Posterior vena cava (tissue), 2 donors: ENCODE measurements at regions not wholly inside any gene's neighbourhood (a gene's known extent, or its start where the extent isn't known, plus 50 kb on each side); places are given as distances from the start of the nearest gene placed in this dataset.

Experiments used
- DNase-seq: peaks from one replicate; pipeline ENCODE4 v3.0.0-alpha.2; 2020; ENCODE audit warnings: low spot score
- intact Hi-C, 2 donors: fragments of 100-400 bp; cut with DNase I; formaldehyde crosslinking; loops; one replicate each; pipeline versions ENCODE4 v1.14.1 to v1.14.2; 2022 to 2023
- donor health status: DM: yes; HTN: yes; CAD: no.
- donor health status: DM: yes; HTN: yes; CAD: no.

DNA sequence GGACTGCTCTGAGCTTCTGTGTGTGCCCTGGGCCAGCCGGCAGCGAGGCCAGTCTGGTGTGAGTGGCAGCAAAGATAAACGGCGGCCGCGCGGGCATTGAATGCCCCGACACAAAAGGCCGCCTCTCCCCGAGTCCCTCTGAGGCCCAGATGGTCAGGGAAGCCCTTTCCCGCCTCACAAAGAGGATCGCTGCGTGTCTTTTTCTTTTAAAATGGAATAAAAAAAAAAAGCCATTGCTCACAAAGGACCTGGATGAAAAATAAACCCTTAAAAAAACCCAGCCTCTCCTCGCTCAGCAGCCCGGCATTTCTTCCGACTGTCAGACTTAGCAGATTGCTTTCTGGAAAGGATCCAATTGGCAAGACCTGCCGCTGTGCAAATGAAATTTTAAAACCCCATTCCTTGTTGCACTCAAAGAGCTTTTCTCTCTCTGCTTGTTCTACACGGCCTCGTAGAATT, 578.7 kb downstream of the BCOR start:
- intact Hi-C loops = no loop called here
- no peak for DNase-seq

DNA sequence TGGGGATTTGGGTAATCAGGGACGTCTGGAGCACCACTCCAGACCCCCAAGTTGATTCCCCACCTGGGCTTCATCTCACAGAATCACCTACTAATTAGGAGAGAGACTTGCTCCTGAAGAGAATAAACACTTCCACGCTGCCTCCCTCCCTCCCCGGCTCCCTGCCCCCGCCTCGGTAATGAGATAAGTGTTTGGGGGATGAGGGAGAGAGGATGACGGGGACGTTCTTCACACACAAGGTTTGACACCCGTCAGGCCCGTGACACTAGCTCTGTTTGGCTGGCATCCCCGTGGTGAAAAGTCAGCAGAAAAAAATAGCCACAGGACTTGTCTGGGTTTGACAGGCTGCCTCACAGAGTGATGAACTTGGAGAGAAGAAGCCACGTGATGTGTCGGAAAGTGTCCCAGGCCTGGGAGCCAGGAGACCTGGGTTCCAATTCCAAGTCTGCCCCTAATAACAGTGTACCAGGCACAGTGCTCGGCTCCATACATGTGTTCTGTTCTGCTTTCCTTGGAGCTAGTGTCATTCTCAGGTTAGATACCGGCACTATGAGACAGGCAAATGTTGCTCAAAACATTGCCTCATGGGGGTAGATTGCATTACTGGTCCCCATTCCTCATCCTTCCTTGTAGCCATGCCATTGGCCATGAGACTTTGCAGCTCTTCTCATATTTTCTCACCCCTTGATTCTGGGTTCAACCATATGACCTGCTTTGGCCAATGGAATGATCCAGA, 578.0 kb downstream of the BCOR start:
- no peak for DNase-seq
- intact Hi-C loops = no loop called here

DNA sequence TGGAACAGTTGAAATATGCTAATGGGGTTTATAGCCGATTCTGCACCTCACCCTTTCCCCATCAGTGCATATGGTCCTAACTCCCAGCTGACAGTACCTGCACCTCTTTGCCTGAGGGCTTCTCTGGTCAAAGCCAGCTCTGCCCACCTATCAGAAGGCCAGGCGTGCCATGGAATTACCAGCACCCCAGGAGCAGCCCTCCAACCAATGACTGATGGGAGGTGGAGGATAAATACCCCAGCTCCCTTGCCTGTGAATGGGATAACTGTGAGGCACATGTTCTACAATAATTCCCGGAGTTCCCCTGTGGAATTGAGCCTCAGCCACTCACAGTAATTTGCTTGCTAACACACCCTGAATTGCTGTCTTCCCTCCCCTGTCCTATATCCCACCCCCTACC, 572.0 kb downstream of the BCOR start:
- intact Hi-C loops = no loop called here
- DNase-seq = no peak

DNA sequence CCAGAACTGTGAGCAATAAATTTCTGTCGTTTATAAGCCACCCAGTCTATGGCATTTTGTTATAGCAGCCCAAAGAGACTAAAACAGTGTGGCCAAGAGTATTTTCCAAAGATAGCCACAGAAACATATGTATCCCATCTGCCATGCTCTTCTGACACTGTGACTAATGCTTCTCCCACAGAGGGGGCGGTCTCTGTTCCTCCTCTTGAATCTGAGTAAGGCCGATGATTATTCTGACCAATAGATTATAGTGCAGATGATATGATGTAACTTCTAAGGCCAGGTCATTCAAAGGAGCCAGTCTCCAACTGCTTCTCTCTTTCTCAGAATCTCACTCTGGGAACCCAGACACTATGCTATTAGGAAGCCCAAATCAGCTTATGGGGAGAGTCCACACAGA, 570.7 kb downstream of the BCOR start:
- DNase-seq = no peak
- intact Hi-C loops = no loop called here

DNA sequence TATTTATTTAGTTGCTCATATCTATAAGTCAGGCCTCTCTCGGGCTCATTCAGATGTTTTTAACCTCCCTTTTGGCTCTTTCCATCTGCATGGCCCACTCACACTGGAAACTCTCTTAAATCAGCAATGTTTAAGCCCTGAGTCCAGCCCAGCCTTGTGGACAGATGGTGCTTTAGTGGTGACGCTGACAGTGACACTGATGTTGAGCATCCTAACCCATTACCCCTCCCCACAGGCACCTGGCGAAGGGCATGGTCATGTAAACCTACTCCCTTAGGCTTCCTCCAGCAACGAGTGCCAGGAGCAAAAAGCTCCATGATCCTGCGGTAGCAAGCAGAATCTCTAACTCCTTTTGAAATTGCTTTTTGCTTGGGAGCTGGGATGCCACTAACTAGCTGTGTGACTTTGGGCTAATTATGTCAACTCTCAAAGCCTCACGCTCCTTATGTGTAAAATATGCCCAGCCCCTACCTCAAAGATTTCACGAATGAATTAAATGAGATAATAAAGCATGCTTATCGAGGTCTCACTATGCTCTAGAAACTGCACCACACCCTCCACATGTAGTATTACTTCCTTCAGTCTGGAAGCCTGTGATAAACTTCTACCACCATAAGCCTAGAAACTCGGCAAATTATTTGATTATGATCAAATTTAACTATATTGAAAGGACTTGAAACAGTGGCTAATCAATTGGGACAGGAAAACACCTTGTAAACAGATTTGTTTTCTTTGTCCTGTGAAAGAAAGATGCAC, 569.4 kb downstream of the BCOR start:
- intact Hi-C loops = no loop called here
- no peak for DNase-seq

DNA sequence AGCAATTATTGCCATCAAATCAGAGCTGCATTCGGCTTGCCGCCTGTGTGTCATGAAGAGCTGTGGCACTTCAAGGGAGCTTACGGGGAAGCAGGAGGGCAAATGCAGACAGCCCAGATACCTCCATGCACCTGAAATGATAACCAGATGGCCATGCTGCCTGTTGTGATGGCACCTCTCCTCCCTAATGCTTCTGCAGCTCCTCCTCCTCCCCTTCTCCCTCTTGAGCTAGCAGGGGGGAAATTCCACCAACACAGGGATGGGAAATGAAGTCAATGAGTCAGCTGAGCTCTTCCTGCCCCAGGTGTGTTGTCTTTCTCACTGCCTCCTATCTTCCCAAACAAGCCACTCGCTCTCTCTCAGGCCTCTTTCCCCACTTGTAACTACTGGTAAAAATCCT, 565.0 kb downstream of the BCOR start:
- no peak for DNase-seq
- intact Hi-C loops = no loop called here

DNA sequence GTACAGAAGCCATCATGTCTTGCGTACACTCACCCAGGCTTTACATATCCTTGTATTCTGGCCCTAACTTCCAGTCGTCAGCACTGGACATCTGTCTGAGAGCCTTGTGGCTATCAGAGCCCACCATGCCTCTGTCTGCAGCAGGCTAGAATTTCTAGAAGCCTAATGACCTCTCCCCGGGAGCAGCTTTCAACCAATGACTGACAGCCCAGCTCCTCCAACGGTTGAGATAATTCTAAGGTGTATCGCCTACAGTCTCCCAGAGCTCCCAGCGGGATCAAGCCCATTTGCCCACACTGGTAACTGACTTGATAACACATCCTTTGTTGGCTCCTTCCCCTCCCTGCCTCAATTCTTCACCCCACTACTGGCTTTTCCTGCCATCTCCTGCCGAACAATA, 562.8 kb downstream of the BCOR start:
- intact Hi-C loops = no loop called here
- DNase-seq = no peak

DNA sequence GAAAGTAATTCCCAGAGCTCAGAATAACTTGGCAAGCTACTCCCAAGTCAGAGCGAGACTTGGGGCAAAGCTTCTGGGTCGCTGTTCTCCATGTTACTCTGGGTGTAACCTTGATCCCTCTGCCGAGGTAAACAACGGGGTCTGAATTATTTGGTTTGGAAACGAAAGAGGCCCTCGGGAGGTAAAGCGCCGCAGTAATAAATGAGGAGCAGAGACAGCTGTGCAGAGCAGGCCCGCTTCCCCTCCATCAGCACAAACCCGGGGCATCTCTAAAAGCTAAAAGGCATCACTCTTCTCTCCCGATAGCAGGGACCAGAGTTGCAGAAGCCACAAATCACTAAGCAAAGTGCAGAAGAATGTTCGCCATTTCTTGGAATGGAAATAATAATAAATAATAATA, 561.5 kb downstream of the BCOR start:
- no peak for DNase-seq
- intact Hi-C loops = no loop called here

DNA sequence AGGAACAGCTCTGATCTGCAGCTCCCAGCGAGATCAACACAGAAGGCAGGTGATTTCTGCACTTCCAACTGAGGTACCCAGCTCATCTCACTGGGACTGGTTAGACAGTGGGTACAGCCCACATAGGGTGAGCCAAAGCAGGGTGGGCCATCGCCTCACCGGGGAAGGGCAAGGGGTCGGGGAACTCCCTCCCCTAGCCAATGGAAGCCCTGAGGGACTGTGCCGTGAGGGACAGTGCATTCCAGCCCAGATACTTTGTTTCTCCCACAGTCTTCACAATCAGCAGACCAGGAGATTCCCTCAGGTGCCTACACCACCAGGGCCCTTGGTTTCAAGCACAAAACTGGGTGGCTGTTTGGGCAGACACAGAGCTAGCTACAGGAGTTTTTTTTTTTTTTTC, 555.9 kb downstream of the BCOR start:
- no peak for DNase-seq
- intact Hi-C loops = no loop called here

DNA sequence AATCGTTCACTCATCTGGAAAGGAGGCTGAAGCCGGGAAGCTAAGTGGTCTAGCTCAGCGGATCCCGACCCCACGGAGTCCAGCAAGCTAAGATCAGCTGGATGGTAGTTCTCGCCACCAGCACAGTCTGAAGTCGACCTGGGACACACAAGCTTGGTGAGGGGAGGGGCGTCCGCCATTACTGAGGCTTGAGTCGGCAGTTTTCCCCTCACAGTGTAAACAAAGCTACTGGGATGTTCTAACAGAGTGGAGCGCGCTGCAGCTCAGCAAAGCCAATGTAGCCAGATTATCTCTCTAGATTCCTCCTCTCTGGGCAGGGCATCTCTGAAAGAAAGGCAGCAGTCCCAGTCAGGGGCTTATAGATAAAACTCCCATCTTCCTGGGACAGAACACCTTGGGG, 555.4 kb downstream of the BCOR start:
- intact Hi-C loops = no loop called here
- no peak for DNase-seq

DNA sequence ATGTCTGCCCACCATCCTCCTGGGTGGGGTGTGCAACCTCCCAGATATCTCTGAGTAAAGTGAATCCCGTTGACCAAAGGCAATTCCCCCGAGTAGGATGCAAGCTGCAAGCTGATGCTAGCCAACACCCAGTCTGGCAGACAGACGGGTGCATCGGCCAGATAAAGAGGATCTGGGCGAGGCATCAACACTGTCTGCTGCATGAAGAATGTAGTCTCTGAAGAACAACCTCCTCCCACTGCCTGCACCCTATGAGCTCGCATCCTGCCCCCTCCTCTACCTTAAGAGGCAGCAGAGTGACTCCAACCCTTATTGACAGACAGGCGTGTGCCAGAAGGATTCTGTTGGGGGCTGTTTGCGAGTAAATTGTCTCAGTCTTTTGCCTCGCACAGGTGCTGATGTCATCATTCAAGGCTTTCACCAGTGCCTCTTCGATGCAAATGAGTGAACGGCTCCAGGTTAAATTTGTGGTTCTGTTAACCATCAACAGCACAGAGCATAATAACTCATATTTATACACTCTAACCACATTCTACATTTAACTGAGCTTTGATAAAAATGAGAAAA, 546.9 kb downstream of the BCOR start:
- intact Hi-C loops = no loop called here
- DNase-seq = no peak

DNA sequence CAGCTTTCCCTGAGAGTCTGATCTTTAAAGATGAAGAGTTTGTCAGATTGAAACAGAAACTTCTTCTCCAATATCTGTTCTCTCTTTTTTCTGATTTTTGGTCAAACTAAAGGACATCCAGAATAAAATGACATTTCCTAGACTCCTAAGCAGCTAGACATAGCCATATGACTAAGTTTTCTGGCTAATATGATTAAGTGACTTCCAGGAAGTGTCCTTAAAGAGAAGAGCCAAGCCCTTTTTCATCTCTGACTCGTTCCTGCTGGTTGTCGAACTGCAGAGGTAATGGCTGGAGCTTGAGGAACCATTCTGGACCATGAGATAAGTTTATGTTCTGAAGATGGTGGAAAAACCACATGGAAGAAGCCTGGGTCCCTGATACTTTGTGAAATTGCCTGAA, 546.0 kb downstream of the BCOR start:
- intact Hi-C loops = no loop called here
- DNase-seq = no peak

DNA sequence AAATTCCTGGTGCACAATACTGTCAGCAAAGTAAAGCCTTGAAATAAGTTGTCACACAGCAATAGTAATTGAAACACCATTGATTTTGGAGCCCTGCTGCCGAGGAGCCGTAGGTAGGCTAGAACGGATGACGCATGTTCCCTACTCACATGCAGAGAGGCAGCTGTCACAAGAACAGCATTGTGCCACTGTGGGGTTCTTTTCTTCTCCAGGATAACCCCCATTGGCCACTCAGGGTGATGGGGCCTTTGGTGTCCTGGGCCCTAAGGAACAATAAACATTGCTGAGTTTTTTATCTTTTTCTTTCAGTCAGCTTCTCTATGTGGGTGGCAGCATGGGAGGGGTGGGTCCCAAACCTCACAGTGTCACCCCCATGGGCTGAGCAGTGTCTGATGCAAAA, 542.3 kb downstream of the BCOR start:
- DNase-seq = no peak
- intact Hi-C loops = no loop called here

DNA sequence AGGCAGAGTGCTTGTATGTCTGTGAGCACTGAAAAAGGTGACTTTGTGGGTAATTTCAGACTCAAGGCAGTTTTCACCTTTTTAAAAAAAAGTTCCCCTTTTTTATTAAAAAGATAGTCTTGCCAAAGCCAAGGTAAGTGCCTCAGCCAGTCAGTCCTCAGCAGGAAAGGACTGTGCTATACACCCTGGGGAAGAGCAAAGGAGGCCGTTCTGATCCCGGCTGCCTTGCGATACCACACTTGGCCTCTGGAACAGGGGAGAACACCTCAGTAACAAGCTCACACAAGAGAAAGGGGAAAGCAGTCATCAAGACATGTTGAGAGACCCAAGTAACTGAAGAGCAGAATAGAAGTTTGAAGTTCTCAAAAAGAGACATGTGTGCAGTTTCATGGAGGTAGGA, 541.7 kb downstream of the BCOR start:
- DNase-seq = no peak
- intact Hi-C loops = no loop called here

DNA sequence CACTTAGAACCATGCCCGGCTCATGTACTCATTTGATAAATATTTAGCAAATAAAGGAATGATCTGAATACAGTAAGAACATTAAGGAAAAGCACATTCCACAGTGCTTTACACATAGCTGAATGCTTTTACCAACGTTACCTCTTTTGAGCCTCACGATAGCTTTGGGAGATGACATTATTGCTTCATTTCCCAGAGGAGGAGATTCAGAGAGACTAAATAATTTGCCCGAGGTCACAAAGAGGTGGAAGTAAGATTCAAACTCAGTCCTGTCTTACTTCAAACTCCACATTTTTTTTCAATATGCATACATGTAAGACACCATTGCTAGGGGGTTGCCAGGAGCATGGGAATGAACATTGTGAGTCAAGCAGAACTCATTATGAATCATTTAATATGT, 538.5 kb downstream of the BCOR start:
- intact Hi-C loops = no loop called here
- DNase-seq = no peak

DNA sequence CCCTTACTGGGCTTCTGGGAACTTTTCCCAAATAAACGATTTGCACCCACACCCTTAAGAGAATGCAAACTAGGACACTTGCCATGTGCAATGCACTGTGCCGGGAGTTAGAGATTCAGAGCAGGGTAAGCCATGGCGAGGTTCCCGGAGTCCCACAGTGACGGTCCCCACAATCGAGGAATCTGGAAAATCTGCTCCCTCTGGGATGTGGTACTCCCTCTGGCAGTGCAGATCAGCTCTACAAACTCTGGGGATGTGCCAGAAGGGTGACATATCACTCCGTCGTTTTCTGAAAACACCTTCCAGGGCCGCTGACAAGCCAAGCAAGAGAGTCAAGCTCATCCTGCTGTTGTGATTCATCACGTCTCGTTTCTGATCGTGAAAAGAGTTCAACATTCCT, 537.5 kb downstream of the BCOR start:
- no peak for DNase-seq
- intact Hi-C loops = loop anchor here in 1 of 2 donors (10.0 kb wide), 1 partner anchor 1425 kb away; no protein-coding TSS in a partner anchor

DNA sequence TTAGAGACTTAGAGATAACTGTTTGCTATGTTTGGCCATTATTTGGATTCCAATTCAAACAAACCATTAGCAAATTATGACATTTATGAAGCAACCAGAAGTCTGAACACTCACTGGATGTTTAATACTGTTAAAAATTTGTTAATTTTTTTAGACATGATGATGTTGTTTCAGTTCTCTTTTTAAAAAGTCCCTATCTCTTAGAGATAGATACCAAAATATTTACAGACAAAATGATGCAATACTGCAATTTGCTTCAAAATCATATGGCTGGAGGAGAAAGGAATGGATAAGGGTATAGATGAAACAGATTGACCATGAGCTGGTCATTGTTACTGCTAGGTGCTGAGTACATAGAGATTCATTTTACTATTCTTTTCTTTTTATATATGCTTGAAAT, 534.6 kb downstream of the BCOR start:
- intact Hi-C loops = loop anchor here in 1 of 2 donors (10.0 kb wide), 1 partner anchor 1422 kb away; no protein-coding TSS in a partner anchor
- DNase-seq = no peak

DNA sequence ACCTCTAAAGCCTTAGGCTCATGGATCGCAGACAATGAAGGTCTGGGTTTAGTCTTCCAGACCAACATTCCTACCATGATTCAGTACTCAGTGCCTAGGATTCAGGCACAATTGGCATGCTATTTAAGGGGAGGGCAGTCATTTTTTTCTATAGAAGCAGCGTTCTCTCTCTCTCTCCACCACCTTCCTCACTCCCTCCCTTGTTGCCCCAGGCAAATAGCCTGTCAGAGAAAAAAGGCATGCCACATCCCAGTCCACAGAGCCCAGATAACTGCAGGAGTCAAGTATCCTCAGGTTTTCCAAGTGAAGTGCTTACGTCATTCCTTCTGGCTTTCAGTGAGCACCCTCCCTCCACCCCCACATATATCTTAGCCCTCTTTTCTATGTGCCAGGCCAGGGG, 533.0 kb downstream of the BCOR start:
- intact Hi-C loops = loop anchor here in 1 of 2 donors (10.0 kb wide), 1 partner anchor 1420 kb away; no protein-coding TSS in a partner anchor
- DNase-seq = no peak

DNA sequence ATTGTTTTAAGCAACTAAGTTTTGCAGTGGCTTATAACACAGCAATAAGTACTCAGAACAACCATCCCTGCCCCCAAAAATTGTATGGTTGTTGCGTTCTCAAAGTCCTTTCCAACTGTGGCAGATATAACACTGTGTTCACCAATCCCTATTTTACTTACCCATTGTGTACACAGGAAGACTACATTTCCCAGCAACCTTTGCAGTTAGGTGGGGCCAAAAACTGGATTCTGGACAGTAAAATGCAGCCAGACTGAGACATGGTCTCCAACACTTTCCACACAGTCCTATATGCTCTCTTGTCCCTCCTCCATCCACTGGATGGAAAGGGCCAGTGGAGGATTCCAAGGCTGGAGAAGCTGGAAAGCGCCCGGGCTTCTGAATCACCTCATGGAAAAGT, 523.6 kb downstream of the BCOR start:
- intact Hi-C loops = no loop called here
- no peak for DNase-seq

DNA sequence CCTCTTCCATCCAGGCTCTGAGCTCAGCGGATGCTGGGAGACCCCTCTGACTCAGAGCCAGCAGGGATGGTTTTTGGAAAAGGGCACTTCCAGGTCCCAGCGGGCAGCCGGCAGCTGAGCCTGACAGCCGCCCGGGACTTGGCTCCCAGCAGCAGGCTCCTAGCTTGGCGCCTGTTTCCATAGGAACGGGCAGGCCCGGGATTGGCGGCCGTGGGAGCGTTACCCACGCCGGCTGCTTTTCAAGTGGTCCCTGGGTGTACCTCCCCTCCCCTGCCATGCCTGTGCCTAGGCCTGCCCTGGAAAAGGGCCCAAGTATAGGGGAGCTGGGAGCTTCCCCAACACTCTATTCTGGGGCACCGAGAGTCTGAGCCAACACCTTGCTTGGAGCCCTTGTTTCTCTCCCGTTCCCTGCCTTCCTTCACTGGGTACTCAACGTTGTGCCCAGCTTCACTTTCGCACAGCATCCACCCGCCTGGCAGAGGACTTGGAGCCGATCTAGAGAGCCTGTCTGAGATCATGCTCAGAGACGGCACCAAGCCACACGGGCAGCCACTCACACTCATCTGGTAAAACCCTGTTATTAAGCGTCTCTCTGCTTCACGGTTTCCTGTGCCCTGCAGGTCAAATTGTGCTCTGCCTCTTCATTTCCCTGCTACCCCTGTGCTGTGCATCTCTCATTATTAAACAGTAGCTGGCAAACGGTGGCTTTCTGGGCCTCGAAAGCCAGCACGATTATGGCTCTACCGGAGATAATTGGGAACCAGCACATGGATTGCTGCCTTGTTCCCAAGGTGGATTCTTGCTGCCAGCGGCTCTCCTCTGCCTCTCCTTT, 521.5 kb downstream of the BCOR start:
- intact Hi-C loops = no loop called here

More for the DNA sequence above, 521.5 kb downstream of the BCOR start:
- DNase-seq = no peak
